AG04450 (cell line): ENCODE measurements at regions not wholly inside any gene's neighbourhood (a gene's known extent, or its start where the extent isn't known, plus 50 kb on each side); places are given as distances from the start of the nearest gene placed in this dataset.

Experiments
- CTCF ChIA-PET: fragments of 300-600, 350-600 bp; formaldehyde crosslinking; extraction: SDS; loops from one replicate; lab custom pipeline; 2022; ENCODE audit warnings: antibody characterized with exemption, inconsistent platforms; lab: Charles Lee
- POLR2A ChIA-PET: fragments of 350-600 bp; formaldehyde crosslinking; extraction: SDS; loops from one replicate; lab custom pipeline; 2021; ENCODE audit warnings: antibody characterized with exemption, inconsistent platforms; lab: Yijun Ruan, JAX
- DNase-seq: peaks from one replicate; pipeline ENCODE4 v3.0.0-alpha.2; 2011; ENCODE audit warnings: low read depth, low spot score
- H3K27ac ChIP-seq: one replicate; pipeline ENCODE4 v1.5.1; 2012; ENCODE audit warnings: low read depth, low read length, control low read depth
- H3K27me3 ChIP-seq: one replicate; pipeline ENCODE4 v1.6.0; 2012; ENCODE audit warnings: low read length; ENCODE audit not compliant: control insufficient read depth, insufficient read depth
- H3K4me3 ChIP-seq: 2 replicates; pipeline ENCODE4 v1.5.1; 2011; ENCODE audit warnings: mild to moderate bottlenecking, low read depth, low read length, control low read depth
- H3K9me3 ChIP-seq: 2 replicates; pipeline ENCODE4 v1.5.1; 2012; ENCODE audit warnings: low read length; ENCODE audit not compliant: control insufficient read depth, insufficient read depth
- CTCF ChIP-seq: IDR thresholded peaks from 2 replicates; pipeline ENCODE4 v1.5.1; 2011; ENCODE audit warnings: low read depth, low read length, control low read depth, inconsistent platforms

GRCh38 chr2:107354175-107354574 lies 468.2 kb upstream of the ST6GAL2 start:
- Histone ChIP-seq H3K27ac (no peak overlapping the region), H3K4me3 (no peak overlapping the region), H3K27me3 (no peaks in the 10 kb centered on the region), H3K9me3 (peaks cover 5% of the 10 kb centered on the region; the same call in 1 of the 2 replicates)
- no peak for TF ChIP-seq CTCF
- ChIA-PET CTCF (no interaction called here), POLR2A (no interaction called here)
- DNase-seq: no peak

- H3K4me3 ChIP-seq: no peak overlapping the region
- peaks cover 5% of the 10 kb centered on the region for H3K9me3 ChIP-seq
- H3K27me3 ChIP-seq: no peaks in the 10 kb centered on the region
- DNase-seq: no peak
- CTCF ChIA-PET: no interaction called here
- POLR2A ChIA-PET: no interaction called here
- no peak for TF ChIP-seq CTCF
- no peak overlapping the region for H3K27ac ChIP-seq
These were observed 468.3 kb upstream of the RGPD4 start for GRCh38 chr2:107358362-107358761.

- ChIA-PET CTCF (no interaction called here), POLR2A (no interaction called here)
- no peak overlapping the region for H3K4me3 ChIP-seq
- no peak for TF ChIP-seq CTCF
- no peak for DNase-seq
- H3K27ac ChIP-seq: no peak overlapping the region
- peaks cover 7% of the 10 kb centered on the region for H3K9me3 ChIP-seq
- no peaks in the 10 kb centered on the region for H3K27me3 ChIP-seq
These were observed 467.7 kb upstream of the RGPD4 start for GRCh38 chr2:107359021-107359420.

GRCh38 chr2:107361751-107362381 lies 464.8 kb upstream of the RGPD4 start:
- Histone ChIP-seq H3K9me3 (peaks cover 7% of the 10 kb centered on the region), H3K4me3 (no peak overlapping the region), H3K27ac (no peak overlapping the region), H3K27me3 (no peaks in the 10 kb centered on the region)
- POLR2A ChIA-PET: no interaction called here
- DNase-seq: no peak
- CTCF ChIA-PET: no interaction called here
- no peak for TF ChIP-seq CTCF

- TF ChIP-seq CTCF: no peak
- no peak for DNase-seq
- Histone ChIP-seq H3K4me3 (no peak overlapping the region), H3K27me3 (no peaks in the 10 kb centered on the region), H3K9me3 (peaks cover 4% of the 10 kb centered on the region; the same call in 1 of the 2 replicates), H3K27ac (no peak overlapping the region)
- ChIA-PET POLR2A (no interaction called here), CTCF (no interaction called here)
These were observed 463.7 kb upstream of the RGPD4 start for GRCh38 chr2:107362993-107363392.
